Hippocampal formation (tissue), 2 donors: ENCODE measurements at regions not wholly inside any gene's neighbourhood (a gene's known extent, or its start where the extent isn't known, plus 50 kb on each side); places are given as distances from the start of the nearest gene placed in this dataset.

Experiments used
- DNase-seq, 2 donors: peaks; one replicate each; lab custom pipeline; 2025; lab: John Stamatoyannopoulos, UW

- no peak for DNase-seq
Measured at GRCh38 chr11:134908583-134908982, 496.5 kb upstream of the B3GAT1 start.

- no peak for DNase-seq
Measured at GRCh38 chr11:134907636-134908035, 495.6 kb upstream of the B3GAT1 start.

GRCh38 chr11:134906356-134906955, 494.4 kb upstream of the B3GAT1 start:
- no peak for DNase-seq

- DNase-seq: no peak
Measured at GRCh38 chr11:134905928-134906327, 493.9 kb upstream of the B3GAT1 start.

- DNase-seq: no peak
Measured at GRCh38 chr11:134905517-134905916, 493.5 kb upstream of the B3GAT1 start.

GRCh38 chr11:134904103-134904790, 492.2 kb upstream of the B3GAT1 start:
- DNase-seq: no peak

- DNase-seq: no peak
Measured at GRCh38 chr11:134901955-134902918, 490.2 kb upstream of the B3GAT1 start.

- no peak for DNase-seq
Measured at GRCh38 chr11:134901542-134901941, 489.5 kb upstream of the B3GAT1 start.

GRCh38 chr11:134893810-134894685, 482.0 kb upstream of the B3GAT1 start:
- no peak for DNase-seq

- no peak for DNase-seq
Measured at GRCh38 chr11:134890446-134890845, 478.4 kb upstream of the B3GAT1 start.

- DNase-seq: no peak
Measured at GRCh38 chr11:134889832-134890231, 477.8 kb upstream of the B3GAT1 start.

- DNase-seq: no peak
Measured at GRCh38 chr11:134888821-134889220, 476.8 kb upstream of the B3GAT1 start.

GRCh38 chr11:134887896-134888295, 475.9 kb upstream of the B3GAT1 start:
- DNase-seq: no peak

GRCh38 chr11:134883484-134883883, 471.4 kb upstream of the B3GAT1 start:
- DNase-seq: no peak

GRCh38 chr11:134882671-134883297, 470.7 kb upstream of the B3GAT1 start:
- DNase-seq: no peak

- no peak for DNase-seq
Measured at GRCh38 chr11:134882141-134882540, 470.1 kb upstream of the B3GAT1 start.

- DNase-seq: no peak
Measured at GRCh38 chr11:134880788-134881187, 468.7 kb upstream of the B3GAT1 start.

GRCh38 chr11:134879931-134880330, 467.9 kb upstream of the B3GAT1 start:
- DNase-seq: no peak

GRCh38 chr11:134879341-134879740, 467.3 kb upstream of the B3GAT1 start:
- DNase-seq: no peak

- no peak for DNase-seq
Measured at GRCh38 chr11:134878785-134879184, 466.7 kb upstream of the B3GAT1 start.

- DNase-seq: no peak
Measured at GRCh38 chr11:134876226-134876625, 464.2 kb upstream of the B3GAT1 start.
